Body of pancreas (tissue), 4 donors: ENCODE measurements at regions not wholly inside any gene's neighbourhood (a gene's known extent, or its start where the extent isn't known, plus 50 kb on each side); places are given as distances from the start of the nearest gene placed in this dataset.

ENCODE experiments used
- CTCF ChIP-seq, 7 experiments: fragments of 450-650 bp in 4 of 7; fragments of 200-600 bp in 3 of 7; sonication (generic) in 3 of 7; IDR thresholded peaks; one replicate each; pipeline ENCODE4 v1.5.1; 2016 to 2019; ENCODE audit warnings: antibody characterized with exemption in 7 of 7
- POLR2A ChIP-seq, 3 donors: fragments of 450-650 bp; IDR thresholded peaks; one replicate each; pipeline ENCODE4 v1.6.1; 2016; ENCODE audit warnings: antibody characterized with exemption in 3 of 3, mild to moderate bottlenecking in 2 of 3

GRCh38 chr5:105689596-105689995, 1981.1 kb downstream of the EFNA5 start:
- TF ChIP-seq CTCF (IDR thresholded peaks at IDR 0.05) (no peak), POLR2A (IDR thresholded peaks at IDR 0.05) (no peak)
